Epithelial cell of esophagus (primary cell): ENCODE measurements at regions not wholly inside any gene's neighbourhood (a gene's known extent, or its start where the extent isn't known, plus 50 kb on each side); places are given as distances from the start of the nearest gene placed in this dataset.

Experiments used
- DNase-seq: peaks from one replicate; pipeline ENCODE4 v3.0.0; 2010; ENCODE audit warnings: low read depth
- H3K4me3 ChIP-seq: 2 replicates; pipeline ENCODE4 v1.5.1; 2011; ENCODE audit warnings: mild to moderate bottlenecking, low read length, control low read depth
- TF ChIP-seq, protein P1 (sequence below): IDR thresholded peaks from 2 replicates; pipeline ENCODE4 v1.5.1; 2011; ENCODE audit warnings: low read depth, mild to moderate bottlenecking, low read length, control low read depth, inconsistent platforms; ENCODE audit not compliant: insufficient read depth; ENCODE audit errors: missing control alignments

DNA sequence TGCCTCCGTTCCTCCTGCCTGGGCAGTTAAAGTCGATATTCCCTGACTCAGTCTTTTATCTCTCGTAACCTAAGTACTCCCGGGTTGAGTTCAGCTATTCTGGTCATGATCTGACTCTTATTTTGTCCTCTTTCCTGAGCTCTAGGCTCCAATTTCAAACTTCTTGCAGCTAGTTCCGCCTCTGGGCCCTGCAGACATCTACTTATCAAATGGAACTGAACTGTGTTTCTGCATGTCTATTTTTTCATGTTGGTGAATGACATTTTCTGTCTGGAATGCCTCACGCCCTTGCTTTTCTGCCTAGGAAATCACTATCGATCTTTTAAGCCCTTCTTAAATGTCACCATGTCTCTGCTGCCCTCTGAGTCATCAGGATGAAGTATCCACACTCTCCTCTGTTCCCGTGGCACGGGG is 101.5 kb downstream of the VAPA start:
- TF ChIP-seq, protein P1, sequence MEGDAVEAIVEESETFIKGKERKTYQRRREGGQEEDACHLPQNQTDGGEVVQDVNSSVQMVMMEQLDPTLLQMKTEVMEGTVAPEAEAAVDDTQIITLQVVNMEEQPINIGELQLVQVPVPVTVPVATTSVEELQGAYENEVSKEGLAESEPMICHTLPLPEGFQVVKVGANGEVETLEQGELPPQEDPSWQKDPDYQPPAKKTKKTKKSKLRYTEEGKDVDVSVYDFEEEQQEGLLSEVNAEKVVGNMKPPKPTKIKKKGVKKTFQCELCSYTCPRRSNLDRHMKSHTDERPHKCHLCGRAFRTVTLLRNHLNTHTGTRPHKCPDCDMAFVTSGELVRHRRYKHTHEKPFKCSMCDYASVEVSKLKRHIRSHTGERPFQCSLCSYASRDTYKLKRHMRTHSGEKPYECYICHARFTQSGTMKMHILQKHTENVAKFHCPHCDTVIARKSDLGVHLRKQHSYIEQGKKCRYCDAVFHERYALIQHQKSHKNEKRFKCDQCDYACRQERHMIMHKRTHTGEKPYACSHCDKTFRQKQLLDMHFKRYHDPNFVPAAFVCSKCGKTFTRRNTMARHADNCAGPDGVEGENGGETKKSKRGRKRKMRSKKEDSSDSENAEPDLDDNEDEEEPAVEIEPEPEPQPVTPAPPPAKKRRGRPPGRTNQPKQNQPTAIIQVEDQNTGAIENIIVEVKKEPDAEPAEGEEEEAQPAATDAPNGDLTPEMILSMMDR, result no peak
- H3K4me3 ChIP-seq, result no peak overlapping the region
- peak; percentile 87 for DNase-seq

DNA sequence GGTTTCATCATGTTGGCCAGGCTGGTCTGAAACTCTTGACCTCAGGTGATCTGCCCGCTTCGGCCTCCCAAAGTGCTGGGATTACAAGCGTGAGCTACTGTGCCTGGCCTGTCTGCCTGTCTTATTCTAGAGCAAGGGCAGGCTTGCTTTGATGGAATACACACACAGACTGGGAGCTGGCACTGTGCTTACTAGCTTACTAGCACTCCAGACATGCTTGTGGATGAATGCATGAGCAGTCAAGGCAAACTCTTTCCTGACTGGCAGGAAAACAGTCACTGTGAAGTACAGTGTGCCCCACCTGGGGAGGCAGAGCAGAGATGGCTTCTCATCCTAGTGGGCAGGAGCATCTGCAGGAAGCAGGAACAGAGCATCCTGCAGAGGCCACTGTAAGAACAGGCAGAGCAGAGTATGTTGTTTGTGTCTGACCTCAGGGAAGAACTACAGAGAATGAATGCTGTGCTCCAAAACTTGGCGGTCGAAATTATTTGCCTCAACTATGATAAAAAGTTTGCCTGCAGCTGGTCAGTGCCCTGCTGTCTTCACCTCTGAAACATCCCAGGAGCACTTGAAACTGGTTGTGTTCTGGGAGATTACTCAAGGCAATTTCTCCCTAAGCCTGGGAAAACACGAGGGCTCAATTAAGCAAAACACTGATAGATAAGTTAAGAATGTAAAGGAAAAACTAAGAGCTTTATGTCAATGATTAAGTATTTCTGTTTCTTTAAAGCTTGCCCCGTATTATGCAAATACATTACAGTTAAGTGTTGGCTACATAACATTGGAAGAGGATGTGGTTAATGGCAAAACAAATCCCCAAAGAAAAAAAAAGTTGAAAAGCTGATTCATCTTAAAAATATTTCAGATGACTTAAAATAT is 102.4 kb downstream of the VAPA start:
- no peak overlapping the region for H3K4me3 ChIP-seq
- peak; percentile 75 for DNase-seq
- TF ChIP-seq, protein P1, result peak; percentile 48

- H3K4me3 ChIP-seq, result no peak overlapping the region
- no peak for DNase-seq
- TF ChIP-seq, protein P1, result no peak
Observed at GRCh38 chr18:10017043-10017442, 103.2 kb downstream of the VAPA start.

DNA sequence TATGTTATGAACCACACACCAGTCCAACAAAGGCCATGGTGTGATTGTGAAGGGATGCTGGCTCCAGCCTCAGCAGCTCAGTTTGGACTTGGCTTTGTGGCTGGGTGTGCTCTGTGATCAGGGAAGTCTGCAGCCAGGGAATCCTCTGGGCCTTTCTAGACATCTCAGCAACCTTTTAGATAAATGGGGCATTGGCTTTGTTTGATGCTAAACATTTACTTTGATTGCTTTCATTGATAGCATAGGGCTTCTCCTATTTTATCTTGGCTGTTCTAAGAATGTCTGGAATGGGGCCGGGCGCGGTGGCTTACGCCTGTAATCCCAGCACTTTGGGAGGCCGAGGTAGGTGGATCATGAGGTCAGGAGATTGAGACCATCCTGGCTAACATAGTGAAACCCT is 104.5 kb downstream of the VAPA start:
- DNase-seq, result no peak
- TF ChIP-seq, protein P1, result no peak
- H3K4me3 ChIP-seq, result no peak overlapping the region

- DNase-seq, result peak; percentile 76
- H3K4me3 ChIP-seq, result no peak overlapping the region
- TF ChIP-seq, protein P1, result no peak
Observed at GRCh38 chr18:10020171-10020570, 106.4 kb downstream of the VAPA start.

DNA sequence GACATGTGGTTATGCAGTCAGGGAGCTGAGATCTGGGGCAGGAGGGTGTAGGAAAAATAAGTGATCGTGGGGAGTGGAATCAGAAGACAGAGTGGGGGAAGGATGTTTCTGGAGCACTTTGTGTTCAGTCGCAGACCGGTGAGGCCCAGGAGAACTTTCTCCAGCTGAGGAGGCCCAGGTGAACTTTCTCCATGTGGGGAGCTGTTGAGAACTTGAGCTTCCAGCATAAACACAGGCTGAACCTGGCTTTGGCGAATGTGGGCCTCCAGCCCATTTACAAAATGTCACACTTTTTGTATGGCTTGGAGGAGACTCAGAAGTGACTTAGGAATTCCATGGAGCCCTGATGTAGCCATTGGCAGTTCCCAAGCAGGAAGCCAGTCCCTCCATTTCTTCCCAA is 108.5 kb downstream of the VAPA start:
- no peak overlapping the region for H3K4me3 ChIP-seq
- DNase-seq, result no peak
- TF ChIP-seq, protein P1, result no peak
